WTC11 (cell line): ENCODE measurements at regions not wholly inside any gene's neighbourhood (a gene's known extent, or its start where the extent isn't known, plus 50 kb on each side); places are given as distances from the start of the nearest gene placed in this dataset.

Experiments
- CBFB ChIP-seq: sonication (generic); formaldehyde crosslinking; IDR thresholded peaks from 2 replicates; pipeline ENCODE4 v1.8.1; 2022; ENCODE audit warnings: mild to moderate bottlenecking, low read depth, missing genetic modification reagents
- E2F5 ChIP-seq: sonication (generic); formaldehyde crosslinking; IDR thresholded peaks from 2 replicates; pipeline ENCODE4 v1.8.1; 2022; ENCODE audit warnings: mild to moderate bottlenecking, moderate library complexity, missing genetic modification reagents
- ETV6 ChIP-seq: sonication (generic); formaldehyde crosslinking; IDR thresholded peaks from 2 replicates; pipeline ENCODE4 v1.8.1; 2022; ENCODE audit warnings: mild to moderate bottlenecking, missing genetic modification reagents
- FOXP1 ChIP-seq: sonication (generic); formaldehyde crosslinking; IDR thresholded peaks from 2 replicates; pipeline ENCODE4 v1.8.0; 2022; ENCODE audit warnings: missing genetic modification reagents, mild to moderate bottlenecking, moderate library complexity, borderline replicate concordance
- MAX ChIP-seq: sonication (generic); formaldehyde crosslinking; IDR thresholded peaks from 2 replicates; pipeline ENCODE4 v1.8.0; 2022; ENCODE audit warnings: mild to moderate bottlenecking, missing genetic modification reagents
- MXD4 ChIP-seq: fragments of 250-450 bp; sonication (Bioruptor Pico); IDR thresholded peaks from 2 replicates; pipeline ENCODE4 v1.8.0; 2021; ENCODE audit warnings: mild to moderate bottlenecking, moderate library complexity, borderline replicate concordance
- NR2C2 ChIP-seq: sonication (generic); formaldehyde crosslinking; IDR thresholded peaks from 2 replicates; pipeline ENCODE4 v1.8.0; 2022; ENCODE audit warnings: mild to moderate bottlenecking, missing genetic modification reagents
- USF1 ChIP-seq: sonication (generic); formaldehyde crosslinking; IDR thresholded peaks from 2 replicates; pipeline ENCODE4 v1.8.0; 2022; ENCODE audit warnings: mild to moderate bottlenecking, missing genetic modification reagents
- ZBTB21 ChIP-seq: sonication (generic); formaldehyde crosslinking; IDR thresholded peaks from 2 replicates; pipeline ENCODE4 v1.8.1; 2023; ENCODE audit warnings: mild to moderate bottlenecking, missing genetic modification reagents, borderline replicate concordance
- ZNF121 ChIP-seq: sonication (generic); formaldehyde crosslinking; IDR thresholded peaks from 2 replicates; pipeline ENCODE4 v1.8.0; 2023; ENCODE audit warnings: missing genetic modification reagents
- ZNF532 ChIP-seq: fragments of 250-450 bp; sonication (Bioruptor Pico); IDR thresholded peaks from 2 replicates; pipeline ENCODE4 v1.9.0; 2021; ENCODE audit warnings: mild to moderate bottlenecking, borderline replicate concordance
- TF ChIP-seq, protein P1 (sequence below): sonication (generic); formaldehyde crosslinking; IDR thresholded peaks from 2 replicates; pipeline ENCODE4 v1.8.0; 2023; ENCODE audit warnings: missing genetic modification reagents
- TF ChIP-seq, protein P2 (sequence below): fragments of 200-600 bp; IDR thresholded peaks from 2 replicates; pipeline ENCODE4 v1.8.0; 2022; ENCODE audit warnings: antibody characterized with exemption
- TF ChIP-seq, protein P3 (sequence below): sonication (generic); formaldehyde crosslinking; IDR thresholded peaks from 2 replicates; pipeline ENCODE4 v1.8.0; 2022; ENCODE audit warnings: missing genetic modification reagents

DNA sequence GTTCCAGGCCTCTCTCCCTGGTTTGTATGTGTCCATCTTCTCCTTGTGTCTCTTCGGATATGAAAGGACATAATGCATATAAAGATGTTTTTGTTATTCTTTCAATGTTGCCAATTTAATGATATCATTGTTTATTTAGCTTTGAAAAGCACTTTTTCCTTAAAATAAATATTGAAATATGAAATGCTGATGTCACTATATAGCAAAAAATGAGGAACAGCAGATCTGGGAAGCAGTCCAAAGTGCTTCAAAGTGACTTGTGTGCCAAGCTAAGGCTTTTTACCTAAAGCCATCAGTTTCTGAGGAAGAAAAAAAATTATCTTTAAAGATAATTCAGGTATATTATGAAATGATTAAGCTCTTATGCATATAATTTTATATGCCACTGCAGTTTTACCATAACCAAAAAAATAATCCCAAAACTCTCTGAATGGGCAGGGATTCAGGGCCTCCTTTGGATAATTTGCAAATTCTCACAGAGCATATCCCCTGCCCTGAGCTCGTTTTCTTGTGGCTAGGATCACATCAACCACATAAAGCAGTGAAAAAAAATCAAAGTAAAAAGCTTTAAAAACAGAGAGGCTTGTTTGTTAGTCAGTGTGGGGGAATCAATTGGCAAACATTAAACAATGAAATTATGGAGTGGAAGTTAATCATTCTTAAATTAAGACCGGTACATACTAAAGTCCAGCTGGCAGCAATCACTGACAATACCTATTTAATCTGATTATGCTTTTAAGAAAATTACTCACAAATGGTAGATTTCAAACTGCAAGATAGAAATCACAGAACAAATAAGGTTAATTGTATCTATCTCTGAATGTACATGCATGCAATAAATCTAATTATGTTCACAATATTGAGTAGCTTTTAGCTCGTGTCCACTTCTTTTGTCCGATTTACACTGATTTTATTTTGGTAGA lies 1027.9 kb upstream of the ADGRB3 start:
- TF ChIP-seq FOXP1 (CRISPR knock-in tag), result no peak
- TF ChIP-seq, protein P1, sequence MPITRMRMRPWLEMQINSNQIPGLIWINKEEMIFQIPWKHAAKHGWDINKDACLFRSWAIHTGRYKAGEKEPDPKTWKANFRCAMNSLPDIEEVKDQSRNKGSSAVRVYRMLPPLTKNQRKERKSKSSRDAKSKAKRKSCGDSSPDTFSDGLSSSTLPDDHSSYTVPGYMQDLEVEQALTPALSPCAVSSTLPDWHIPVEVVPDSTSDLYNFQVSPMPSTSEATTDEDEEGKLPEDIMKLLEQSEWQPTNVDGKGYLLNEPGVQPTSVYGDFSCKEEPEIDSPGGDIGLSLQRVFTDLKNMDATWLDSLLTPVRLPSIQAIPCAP (CRISPR knock-in tag), result no peak
- TF ChIP-seq USF1 (CRISPR knock-in tag), result no peak
- TF ChIP-seq, protein P2, sequence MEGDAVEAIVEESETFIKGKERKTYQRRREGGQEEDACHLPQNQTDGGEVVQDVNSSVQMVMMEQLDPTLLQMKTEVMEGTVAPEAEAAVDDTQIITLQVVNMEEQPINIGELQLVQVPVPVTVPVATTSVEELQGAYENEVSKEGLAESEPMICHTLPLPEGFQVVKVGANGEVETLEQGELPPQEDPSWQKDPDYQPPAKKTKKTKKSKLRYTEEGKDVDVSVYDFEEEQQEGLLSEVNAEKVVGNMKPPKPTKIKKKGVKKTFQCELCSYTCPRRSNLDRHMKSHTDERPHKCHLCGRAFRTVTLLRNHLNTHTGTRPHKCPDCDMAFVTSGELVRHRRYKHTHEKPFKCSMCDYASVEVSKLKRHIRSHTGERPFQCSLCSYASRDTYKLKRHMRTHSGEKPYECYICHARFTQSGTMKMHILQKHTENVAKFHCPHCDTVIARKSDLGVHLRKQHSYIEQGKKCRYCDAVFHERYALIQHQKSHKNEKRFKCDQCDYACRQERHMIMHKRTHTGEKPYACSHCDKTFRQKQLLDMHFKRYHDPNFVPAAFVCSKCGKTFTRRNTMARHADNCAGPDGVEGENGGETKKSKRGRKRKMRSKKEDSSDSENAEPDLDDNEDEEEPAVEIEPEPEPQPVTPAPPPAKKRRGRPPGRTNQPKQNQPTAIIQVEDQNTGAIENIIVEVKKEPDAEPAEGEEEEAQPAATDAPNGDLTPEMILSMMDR, result no peak
- no peak for TF ChIP-seq MAX
- TF ChIP-seq E2F5 (CRISPR knock-in tag), result no peak
- no peak for TF ChIP-seq ZNF532 (CRISPR knock-in tag)
- no peak for TF ChIP-seq MXD4 (CRISPR knock-in tag)
- no peak for TF ChIP-seq CBFB (CRISPR knock-in tag)
- TF ChIP-seq, protein P3, sequence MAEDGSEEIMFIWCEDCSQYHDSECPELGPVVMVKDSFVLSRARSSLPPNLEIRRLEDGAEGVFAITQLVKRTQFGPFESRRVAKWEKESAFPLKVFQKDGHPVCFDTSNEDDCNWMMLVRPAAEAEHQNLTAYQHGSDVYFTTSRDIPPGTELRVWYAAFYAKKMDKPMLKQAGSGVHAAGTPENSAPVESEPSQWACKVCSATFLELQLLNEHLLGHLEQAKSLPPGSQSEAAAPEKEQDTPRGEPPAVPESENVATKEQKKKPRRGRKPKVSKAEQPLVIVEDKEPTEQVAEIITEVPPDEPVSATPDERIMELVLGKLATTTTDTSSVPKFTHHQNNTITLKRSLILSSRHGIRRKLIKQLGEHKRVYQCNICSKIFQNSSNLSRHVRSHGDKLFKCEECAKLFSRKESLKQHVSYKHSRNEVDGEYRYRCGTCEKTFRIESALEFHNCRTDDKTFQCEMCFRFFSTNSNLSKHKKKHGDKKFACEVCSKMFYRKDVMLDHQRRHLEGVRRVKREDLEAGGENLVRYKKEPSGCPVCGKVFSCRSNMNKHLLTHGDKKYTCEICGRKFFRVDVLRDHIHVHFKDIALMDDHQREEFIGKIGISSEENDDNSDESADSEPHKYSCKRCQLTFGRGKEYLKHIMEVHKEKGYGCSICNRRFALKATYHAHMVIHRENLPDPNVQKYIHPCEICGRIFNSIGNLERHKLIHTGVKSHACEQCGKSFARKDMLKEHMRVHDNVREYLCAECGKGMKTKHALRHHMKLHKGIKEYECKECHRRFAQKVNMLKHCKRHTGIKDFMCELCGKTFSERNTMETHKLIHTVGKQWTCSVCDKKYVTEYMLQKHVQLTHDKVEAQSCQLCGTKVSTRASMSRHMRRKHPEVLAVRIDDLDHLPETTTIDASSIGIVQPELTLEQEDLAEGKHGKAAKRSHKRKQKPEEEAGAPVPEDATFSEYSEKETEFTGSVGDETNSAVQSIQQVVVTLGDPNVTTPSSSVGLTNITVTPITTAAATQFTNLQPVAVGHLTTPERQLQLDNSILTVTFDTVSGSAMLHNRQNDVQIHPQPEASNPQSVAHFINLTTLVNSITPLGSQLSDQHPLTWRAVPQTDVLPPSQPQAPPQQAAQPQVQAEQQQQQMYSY (CRISPR knock-in tag), result no peak
- TF ChIP-seq ETV6 (CRISPR knock-in tag), result no peak
- no peak for TF ChIP-seq ZNF121
- TF ChIP-seq NR2C2 (CRISPR knock-in tag), result no peak
- no peak for TF ChIP-seq ZBTB21 (CRISPR knock-in tag)
